DND-41 (cell line): ENCODE measurements at regions not wholly inside any gene's neighbourhood (a gene's known extent, or its start where the extent isn't known, plus 50 kb on each side); places are given as distances from the start of the nearest gene placed in this dataset.

Experiments used
- ATAC-seq: fragments of 200-7000 bp; cut with Tn5 transposase; 3 replicates; pipeline ENCODE4 v1.9.1; 2021; ENCODE audit warnings: low read depth; ENCODE audit not compliant: insufficient read depth
- DNase-seq: peaks from one replicate; pipeline ENCODE4 v3.0.0-alpha.2; 2020
- H2AFZ ChIP-seq: 2 replicates; pipeline ENCODE4 v1.6.0; 2012; ENCODE audit warnings: low read depth, low read length
- H3K27ac ChIP-seq: 2 replicates; pipeline ENCODE4 v1.5.1; 2012; ENCODE audit warnings: low read length, inconsistent platforms
- H3K27me3 ChIP-seq: fragments of 200-600 bp; sonication (generic); 2 replicates; pipeline ENCODE4 v1.6.0; 2012; ENCODE audit warnings: low read length, mild to moderate bottlenecking, inconsistent platforms; ENCODE audit not compliant: insufficient read depth, poor library complexity
- H3K36me3 ChIP-seq: 2 replicates; pipeline ENCODE4 v1.5.1; 2012; ENCODE audit warnings: low read length, inconsistent platforms; ENCODE audit not compliant: insufficient read depth
- H3K4me1 ChIP-seq: 2 replicates; pipeline ENCODE4 v1.5.1; 2012; ENCODE audit warnings: mild to moderate bottlenecking, low read length; ENCODE audit not compliant: insufficient read depth
- H3K4me2 ChIP-seq: 2 replicates; pipeline ENCODE4 v1.6.0; 2012; ENCODE audit warnings: mild to moderate bottlenecking, moderate library complexity, low read length, inconsistent platforms; ENCODE audit not compliant: insufficient read depth
- H3K4me3 ChIP-seq, 2 experiments: fragments of 200-600 bp in 1 of 2; shearing (Covaris generic) in 1 of 2; 2 replicates each; pipeline ENCODE4 v1.5.1; 2012 to 2016; ENCODE audit warnings: inconsistent platforms in 2 of 2, low read length in 2 of 2, mild to moderate bottlenecking in 2 of 2, low read depth in 1 of 2, moderate library complexity in 1 of 2
- H3K79me2 ChIP-seq: 2 replicates; pipeline ENCODE4 v1.6.0; 2012; ENCODE audit warnings: low read length, inconsistent platforms; ENCODE audit not compliant: insufficient read depth
- H3K9ac ChIP-seq: 2 replicates; pipeline ENCODE4 v1.6.0; 2012; ENCODE audit warnings: low read depth, mild to moderate bottlenecking, inconsistent platforms, low read length, moderate library complexity
- H3K9me3 ChIP-seq: 2 replicates; pipeline ENCODE4 v1.5.1; 2012; ENCODE audit warnings: low read length, moderate library complexity, mild to moderate bottlenecking, inconsistent platforms; ENCODE audit not compliant: insufficient read depth, severe bottlenecking
- H4K20me1 ChIP-seq: 2 replicates; pipeline ENCODE4 v1.6.0; 2012; ENCODE audit warnings: low read length; ENCODE audit not compliant: insufficient read depth
- EZH2 ChIP-seq: IDR thresholded peaks from 3 replicates; pipeline ENCODE4 v1.6.1; 2012; ENCODE audit warnings: borderline replicate concordance, low read depth, mild to moderate bottlenecking, moderate library complexity, low read length, inconsistent platforms; ENCODE audit not compliant: severe bottlenecking
- TF ChIP-seq, protein P1 (sequence below): IDR thresholded peaks from 2 replicates; pipeline ENCODE4 v1.5.1; 2012; ENCODE audit warnings: borderline replicate concordance, low read length, moderate library complexity, mild to moderate bottlenecking; ENCODE audit not compliant: poor library complexity, severe bottlenecking; ENCODE audit errors: extremely low read depth

DNA sequence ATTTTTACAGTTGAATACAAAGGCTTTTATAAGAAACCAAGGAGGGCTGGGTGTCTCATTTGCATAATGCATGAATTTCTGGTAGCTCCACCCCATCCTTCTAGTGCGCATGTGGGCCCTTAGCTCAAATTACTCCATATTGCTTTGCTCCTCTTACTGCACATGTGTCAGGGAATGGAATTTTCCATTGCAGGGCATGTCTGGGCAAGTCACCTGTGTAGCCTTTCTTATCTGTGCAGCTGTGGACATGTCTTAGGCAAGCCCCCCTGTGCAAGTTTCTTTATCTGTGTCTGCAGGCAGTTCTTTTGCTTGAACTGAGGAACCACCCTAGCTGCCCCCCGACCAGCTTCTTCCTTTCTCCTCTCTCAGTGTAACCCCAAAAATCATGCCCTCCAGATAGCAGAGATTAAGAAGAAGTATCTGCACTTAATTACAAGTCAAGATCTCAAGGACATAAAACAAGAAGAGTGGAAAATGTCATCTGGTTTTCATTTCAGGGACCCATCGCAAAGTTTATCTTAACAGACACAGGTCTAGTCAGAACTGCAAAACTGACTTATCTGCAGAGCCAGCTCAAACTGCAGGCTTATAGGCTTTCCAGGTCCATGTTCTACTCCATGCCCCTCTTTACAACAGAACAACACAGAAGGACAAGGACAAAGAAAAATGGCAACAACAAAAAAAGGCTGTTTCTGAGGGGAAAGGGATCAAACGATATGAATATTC is 137.9 kb upstream of the HS3ST4 start:
- no peaks in the 10 kb centered on the region for H3K9me3 ChIP-seq
- no peak overlapping the region for H2AFZ ChIP-seq
- DNase-seq (no peak), ATAC-seq (no peak)
- no peak overlapping the region for H3K4me2 ChIP-seq
- H3K79me2 ChIP-seq = no peaks in the 10 kb centered on the region
- no peak overlapping the region for H3K27ac ChIP-seq
- TF ChIP-seq, protein P1, sequence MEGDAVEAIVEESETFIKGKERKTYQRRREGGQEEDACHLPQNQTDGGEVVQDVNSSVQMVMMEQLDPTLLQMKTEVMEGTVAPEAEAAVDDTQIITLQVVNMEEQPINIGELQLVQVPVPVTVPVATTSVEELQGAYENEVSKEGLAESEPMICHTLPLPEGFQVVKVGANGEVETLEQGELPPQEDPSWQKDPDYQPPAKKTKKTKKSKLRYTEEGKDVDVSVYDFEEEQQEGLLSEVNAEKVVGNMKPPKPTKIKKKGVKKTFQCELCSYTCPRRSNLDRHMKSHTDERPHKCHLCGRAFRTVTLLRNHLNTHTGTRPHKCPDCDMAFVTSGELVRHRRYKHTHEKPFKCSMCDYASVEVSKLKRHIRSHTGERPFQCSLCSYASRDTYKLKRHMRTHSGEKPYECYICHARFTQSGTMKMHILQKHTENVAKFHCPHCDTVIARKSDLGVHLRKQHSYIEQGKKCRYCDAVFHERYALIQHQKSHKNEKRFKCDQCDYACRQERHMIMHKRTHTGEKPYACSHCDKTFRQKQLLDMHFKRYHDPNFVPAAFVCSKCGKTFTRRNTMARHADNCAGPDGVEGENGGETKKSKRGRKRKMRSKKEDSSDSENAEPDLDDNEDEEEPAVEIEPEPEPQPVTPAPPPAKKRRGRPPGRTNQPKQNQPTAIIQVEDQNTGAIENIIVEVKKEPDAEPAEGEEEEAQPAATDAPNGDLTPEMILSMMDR = no peak
- no peak for TF ChIP-seq EZH2
- H3K4me3 ChIP-seq = no peak overlapping the region
- no peaks in the 10 kb centered on the region for H3K27me3 ChIP-seq
- H4K20me1 ChIP-seq = no peaks in the 10 kb centered on the region
- H3K36me3 ChIP-seq = no peaks in the 10 kb centered on the region
- no peak overlapping the region for H3K9ac ChIP-seq
- no peaks in the 10 kb centered on the region for H3K4me1 ChIP-seq

DNA sequence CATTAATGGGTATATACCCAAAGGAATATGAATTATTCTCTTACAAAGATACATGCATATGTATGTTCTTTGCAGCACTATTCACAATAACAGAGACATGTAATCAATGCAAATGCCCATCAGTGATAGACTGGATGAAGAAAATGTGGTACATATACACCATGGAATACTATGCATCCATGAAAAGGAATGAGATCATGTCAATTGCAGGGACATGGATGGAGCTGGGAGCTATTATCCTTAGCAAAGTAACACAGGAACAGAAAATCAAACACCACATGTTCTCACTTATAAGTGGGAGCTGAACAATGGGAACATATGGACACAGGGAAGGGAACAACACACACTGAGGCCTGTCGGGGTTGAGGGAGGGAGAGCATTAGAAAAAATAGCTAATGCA is 141.1 kb upstream of the HS3ST4 start:
- Histone ChIP-seq H3K79me2 (no peaks in the 10 kb centered on the region), H3K4me3 (no peak overlapping the region), H3K9me3 (no peaks in the 10 kb centered on the region), H2AFZ (no peak overlapping the region), H3K4me2 (no peak overlapping the region), H3K9ac (no peak overlapping the region), H3K4me1 (no peaks in the 10 kb centered on the region), H3K27me3 (no peaks in the 10 kb centered on the region), H4K20me1 (no peaks in the 10 kb centered on the region), H3K27ac (no peak overlapping the region), H3K36me3 (no peaks in the 10 kb centered on the region)
- DNase-seq = no peak
- no peak for ATAC-seq
- no peak for TF ChIP-seq EZH2
- TF ChIP-seq, protein P1 = no peak

DNA sequence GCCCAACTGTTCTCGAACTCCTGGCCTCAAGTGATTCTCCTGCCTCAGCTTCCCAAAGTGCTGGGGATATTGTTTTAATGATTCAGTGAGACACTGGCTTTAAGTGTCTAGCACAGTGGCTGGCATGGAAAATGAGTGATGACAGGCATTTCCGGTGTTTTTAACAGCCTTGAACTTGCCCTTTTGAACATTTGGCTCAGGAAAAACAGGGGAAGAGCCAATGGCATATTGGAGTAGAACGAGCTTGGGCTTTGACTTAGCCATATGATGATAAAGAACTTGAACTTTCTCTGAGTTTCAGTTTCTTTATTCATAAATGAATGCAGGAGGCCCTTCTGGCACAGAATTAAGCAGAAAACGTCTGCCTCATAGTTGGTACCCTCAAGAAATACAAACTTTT is 145.0 kb upstream of the HS3ST4 start:
- no peaks in the 10 kb centered on the region for H3K4me1 ChIP-seq
- H3K9me3 ChIP-seq = no peaks in the 10 kb centered on the region
- no peak for DNase-seq
- H3K9ac ChIP-seq = no peak overlapping the region
- no peaks in the 10 kb centered on the region for H4K20me1 ChIP-seq
- no peak overlapping the region for H3K4me2 ChIP-seq
- no peak overlapping the region for H3K27ac ChIP-seq
- ATAC-seq = no peak
- no peaks in the 10 kb centered on the region for H3K36me3 ChIP-seq
- H3K4me3 ChIP-seq = no peak overlapping the region
- H2AFZ ChIP-seq = no peak overlapping the region
- no peaks in the 10 kb centered on the region for H3K79me2 ChIP-seq
- H3K27me3 ChIP-seq = no peaks in the 10 kb centered on the region
- TF ChIP-seq, protein P1 = no peak
- TF ChIP-seq EZH2 = no peak

DNA sequence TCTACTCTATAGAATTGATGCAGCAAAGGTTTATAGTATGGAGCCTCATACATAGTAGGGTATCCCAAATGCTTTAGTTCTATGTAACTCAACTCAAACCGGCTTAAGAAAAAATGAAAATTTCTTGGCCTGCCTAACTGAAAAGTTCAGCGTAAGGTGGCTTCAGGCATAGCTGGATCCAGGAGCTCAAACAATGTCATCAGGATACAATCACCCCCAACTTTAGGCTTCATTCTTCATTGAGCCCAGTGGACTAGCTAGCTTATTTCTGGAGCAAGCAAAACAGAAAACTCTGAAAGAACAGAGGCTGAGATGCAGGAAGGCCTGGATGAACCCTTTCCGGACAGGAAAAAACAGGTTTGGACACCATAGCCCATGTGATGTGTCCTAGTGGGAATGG is 147.5 kb upstream of the HS3ST4 start:
- no peaks in the 10 kb centered on the region for H3K36me3 ChIP-seq
- ATAC-seq (no peak), DNase-seq (no peak)
- no peak overlapping the region for H3K9ac ChIP-seq
- no peak overlapping the region for H3K27ac ChIP-seq
- H3K27me3 ChIP-seq = no peaks in the 10 kb centered on the region
- no peaks in the 10 kb centered on the region for H3K4me1 ChIP-seq
- no peaks in the 10 kb centered on the region for H3K9me3 ChIP-seq
- H4K20me1 ChIP-seq = no peaks in the 10 kb centered on the region
- no peak overlapping the region for H3K4me2 ChIP-seq
- H2AFZ ChIP-seq = no peak overlapping the region
- H3K79me2 ChIP-seq = no peaks in the 10 kb centered on the region
- no peak overlapping the region for H3K4me3 ChIP-seq
- TF ChIP-seq, protein P1 = no peak
- TF ChIP-seq EZH2 = no peak
